ENCODE measurements at regions not wholly inside any gene's neighbourhood (a gene's known extent, or its start where the extent isn't known, plus 50 kb on each side); places are given as distances from the start of the nearest gene placed in this dataset.

DNA sequence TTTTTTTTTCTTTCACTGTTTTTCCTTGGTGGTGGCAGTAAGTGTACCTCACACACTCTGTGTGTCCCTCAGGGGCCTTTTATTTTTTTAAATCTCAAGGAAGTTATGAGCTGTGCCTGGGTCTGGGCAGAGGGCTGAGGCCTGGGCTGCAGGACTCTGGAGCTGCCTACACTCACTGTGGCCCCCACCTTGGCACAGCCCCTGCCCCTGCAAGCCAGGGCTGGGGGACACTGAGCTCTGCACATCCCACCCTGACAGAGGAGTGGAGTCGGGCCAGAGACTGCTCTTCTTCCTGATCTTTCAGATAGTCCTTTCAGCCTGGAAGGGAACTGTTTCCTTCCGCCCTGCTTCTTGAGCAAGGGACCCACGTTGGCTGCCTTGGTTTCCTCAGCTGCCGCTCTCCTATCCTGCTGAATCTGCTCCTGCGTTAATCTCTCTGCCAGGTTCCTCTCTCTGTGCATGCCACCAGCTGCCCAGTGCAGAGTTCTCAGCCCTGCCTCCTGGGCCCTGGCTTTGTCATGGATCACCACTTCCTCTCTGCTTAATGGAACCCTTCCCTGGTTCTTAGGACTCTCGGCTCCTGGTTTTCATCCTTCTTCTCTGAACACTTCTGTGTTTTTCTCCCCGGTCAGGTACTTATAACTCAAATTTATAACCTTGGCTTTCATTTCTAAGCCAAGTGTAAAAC is 502.3 kb downstream of the DIRAS2 start:
- TF ChIP-seq, protein P1, sequence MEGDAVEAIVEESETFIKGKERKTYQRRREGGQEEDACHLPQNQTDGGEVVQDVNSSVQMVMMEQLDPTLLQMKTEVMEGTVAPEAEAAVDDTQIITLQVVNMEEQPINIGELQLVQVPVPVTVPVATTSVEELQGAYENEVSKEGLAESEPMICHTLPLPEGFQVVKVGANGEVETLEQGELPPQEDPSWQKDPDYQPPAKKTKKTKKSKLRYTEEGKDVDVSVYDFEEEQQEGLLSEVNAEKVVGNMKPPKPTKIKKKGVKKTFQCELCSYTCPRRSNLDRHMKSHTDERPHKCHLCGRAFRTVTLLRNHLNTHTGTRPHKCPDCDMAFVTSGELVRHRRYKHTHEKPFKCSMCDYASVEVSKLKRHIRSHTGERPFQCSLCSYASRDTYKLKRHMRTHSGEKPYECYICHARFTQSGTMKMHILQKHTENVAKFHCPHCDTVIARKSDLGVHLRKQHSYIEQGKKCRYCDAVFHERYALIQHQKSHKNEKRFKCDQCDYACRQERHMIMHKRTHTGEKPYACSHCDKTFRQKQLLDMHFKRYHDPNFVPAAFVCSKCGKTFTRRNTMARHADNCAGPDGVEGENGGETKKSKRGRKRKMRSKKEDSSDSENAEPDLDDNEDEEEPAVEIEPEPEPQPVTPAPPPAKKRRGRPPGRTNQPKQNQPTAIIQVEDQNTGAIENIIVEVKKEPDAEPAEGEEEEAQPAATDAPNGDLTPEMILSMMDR (IDR thresholded peaks at IDR 0.05), result no peak
- TF ChIP-seq POLR2A (IDR thresholded peaks at IDR 0.05), result no peak

All from gastroesophageal sphincter (tissue), 3 donors.